Liver (tissue), 3 donors: ENCODE measurements at regions not wholly inside any gene's neighbourhood (a gene's known extent, or its start where the extent isn't known, plus 50 kb on each side); places are given as distances from the start of the nearest gene placed in this dataset.

ENCODE experiments used
- ATF3 ChIP-seq: IDR thresholded peaks from 2 replicates; pipeline ENCODE4 v1.6.1; 2016; ENCODE audit warnings: antibody characterized with exemption
- CTCF ChIP-seq: fragments of 150-350 bp; IDR thresholded peaks from 2 replicates; pipeline ENCODE4 v1.5.1; 2017; ENCODE audit warnings: improper control_type of control experiment, low read depth, low read length; ENCODE audit not compliant: missing input control
- EGR1 ChIP-seq, 2 donors: IDR thresholded peaks; 2 replicates each; pipeline ENCODE4 v1.6.1; 2016 to 2018; ENCODE audit warnings: antibody characterized with exemption in 2 of 2, low read depth in 2 of 2
- GABPA ChIP-seq, 2 donors: IDR thresholded peaks in 1 of 2; conservative IDR thresholded peaks in 1 of 2; 2 replicates each; pipeline ENCODE4 v1.6.1; 2016; ENCODE audit warnings: antibody characterized with exemption in 2 of 2, mild to moderate bottlenecking in 1 of 2, moderate library complexity in 1 of 2
- HNF4G ChIP-seq: IDR thresholded peaks from 2 replicates; pipeline ENCODE4 v1.6.1; 2016; ENCODE audit warnings: antibody characterized with exemption
- JUND ChIP-seq, 2 donors: IDR thresholded peaks; 2 replicates each; pipeline ENCODE4 v1.6.1; 2016; ENCODE audit warnings: antibody characterized with exemption in 2 of 2
- NR2F2 ChIP-seq: IDR thresholded peaks from 2 replicates; pipeline ENCODE4 v1.6.1; 2016; ENCODE audit warnings: antibody characterized with exemption
- SP1 ChIP-seq: IDR thresholded peaks from 2 replicates; pipeline ENCODE4 v1.6.1; 2018; ENCODE audit warnings: antibody characterized with exemption, mild to moderate bottlenecking
- TAF1 ChIP-seq: conservative IDR thresholded peaks from 2 replicates; pipeline ENCODE4 v1.6.1; 2016; ENCODE audit warnings: antibody characterized with exemption, mild to moderate bottlenecking
- ZBTB33 ChIP-seq: IDR thresholded peaks from 2 replicates; pipeline ENCODE4 v1.6.1; 2016; ENCODE audit warnings: antibody characterized with exemption
- donor health status: healthy.
- donor health status: healthy.

GRCh38 chr16:82236875-82237274 is 66.9 kb upstream of the MPHOSPH6 start:
- TF ChIP-seq CTCF (no peak), JUND (IDR thresholded peaks at IDR 0.05) (no peak), TAF1 (no peak), NR2F2 (no peak), HNF4G (no peak), ATF3 (no peak), ZBTB33 (no peak), SP1 (no peak), GABPA (IDR thresholded peaks at IDR 0.05 in 1 of 2, conservative IDR thresholded peaks at IDR 0.05 in 1 of 2) (no peak), EGR1 (IDR thresholded peaks at IDR 0.05; ENCODE audit: low read depth in 2 of 2) (no peak)
